HPDE6-E6E7 (cell line): ENCODE measurements at regions not wholly inside any gene's neighbourhood (a gene's known extent, or its start where the extent isn't known, plus 50 kb on each side); places are given as distances from the start of the nearest gene placed in this dataset.

Source experiments
- DNase-seq: peaks from one replicate; pipeline ENCODE4 v3.0.0; 2011; ENCODE audit warnings: missing footprints; ENCODE audit errors: extremely low spot score

GRCh38 chr1:192081359-192081758, 76.9 kb upstream of the RGS18 start:
- DNase-seq = no peak

GRCh38 chr1:192086644-192087043, 71.6 kb upstream of the RGS18 start:
- DNase-seq = no peak

GRCh38 chr1:192087334-192087733, 70.9 kb upstream of the RGS18 start:
- no peak for DNase-seq

- no peak for DNase-seq
Observed at GRCh38 chr1:192088496-192088895, 69.8 kb upstream of the RGS18 start.

GRCh38 chr1:192098001-192098400, 60.3 kb upstream of the RGS18 start:
- DNase-seq = no peak

GRCh38 chr1:192099328-192099727, 58.9 kb upstream of the RGS18 start:
- no peak for DNase-seq

- peak; percentile 17 for DNase-seq
Observed at GRCh38 chr1:192100686-192101468, 57.4 kb upstream of the RGS18 start.

- no peak for DNase-seq
Observed at GRCh38 chr1:192104128-192104527, 54.1 kb upstream of the RGS18 start.

- DNase-seq = no peak
Observed at GRCh38 chr1:192104852-192105251, 53.4 kb upstream of the RGS18 start.

GRCh38 chr1:192108161-192108560, 50.1 kb upstream of the RGS18 start:
- DNase-seq = no peak
